Dermis blood vessel endothelial cell (primary cell): ENCODE measurements at regions not wholly inside any gene's neighbourhood (a gene's known extent, or its start where the extent isn't known, plus 50 kb on each side); places are given as distances from the start of the nearest gene placed in this dataset.
"Not testable (repeated sequence)": the region's sequence is repeated elsewhere in the genome, so short reads cannot be mapped to it uniquely, and the experiment has no call there.

ENCODE experiments used
- DNase-seq: peaks from one replicate; pipeline ENCODE4 v3.0.0; 2010

DNA sequence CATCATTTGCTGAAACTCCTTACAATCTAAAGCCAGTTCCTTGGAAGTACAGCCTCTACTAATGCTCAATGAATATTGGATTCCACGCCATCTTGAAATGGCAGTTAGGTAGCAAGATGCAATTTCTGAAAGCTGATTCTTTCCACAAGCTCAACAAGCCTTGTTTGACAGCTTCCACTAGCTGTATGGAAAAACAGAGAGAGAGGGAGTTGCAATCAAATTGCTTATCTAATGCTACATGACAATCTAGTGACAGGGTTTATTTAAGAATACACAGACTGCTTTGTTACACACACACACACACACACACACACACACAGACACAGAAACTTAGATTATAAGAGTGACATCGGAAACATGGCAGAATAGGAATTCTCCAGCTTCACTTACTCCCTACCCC, 288.4 kb upstream of the DEPDC1 start:
- DNase-seq, result no peak

- DNase-seq, result no peak
Observed at GRCh38 chr1:68788762-68789161, 291.9 kb upstream of the DEPDC1 start.

GRCh38 chr1:68791800-68792199, 294.9 kb upstream of the DEPDC1 start:
- no peak for DNase-seq

- DNase-seq, result no peak
Observed at GRCh38 chr1:68795956-68796355, 299.1 kb upstream of the DEPDC1 start.

DNA sequence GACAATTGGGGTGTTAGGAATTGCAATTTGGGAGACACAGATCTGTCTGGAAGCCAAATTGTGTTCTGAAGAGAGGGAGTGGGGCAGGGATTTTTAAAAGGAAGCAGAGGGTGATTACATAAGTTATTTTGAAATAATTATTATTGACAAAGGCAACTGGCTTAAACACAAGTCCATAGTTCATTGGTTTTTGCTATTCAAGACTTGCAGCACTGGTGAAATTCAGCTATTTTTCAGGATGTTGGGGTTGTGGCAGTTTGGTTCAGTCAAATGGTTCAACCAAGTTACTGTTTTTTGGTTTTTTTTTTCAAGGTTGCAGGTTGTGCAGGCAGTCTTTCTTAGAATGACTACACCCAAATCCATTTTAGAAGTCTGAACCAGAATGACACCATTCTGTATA, 300.0 kb upstream of the DEPDC1 start:
- DNase-seq, result no peak

GRCh38 chr1:68798071-68798470, 301.2 kb upstream of the DEPDC1 start:
- no peak for DNase-seq

DNA sequence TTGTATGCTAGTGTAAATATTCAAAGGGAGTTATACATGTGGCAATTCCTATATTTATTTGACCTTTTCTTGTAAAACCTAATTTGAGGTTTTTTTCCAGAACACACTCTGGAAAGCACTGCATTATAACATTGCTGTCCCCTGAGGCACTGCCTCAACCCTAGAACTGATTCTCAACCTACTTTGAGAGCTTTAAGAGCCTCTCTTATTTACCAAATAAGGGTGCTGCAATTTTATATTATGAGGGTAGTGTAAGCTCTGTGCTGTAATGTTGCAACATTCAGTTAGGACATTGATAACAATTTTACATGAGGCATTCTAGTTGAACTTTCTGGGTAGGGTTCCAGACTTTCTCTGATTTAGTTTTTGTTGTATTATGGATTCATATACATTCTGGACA, 302.2 kb upstream of the DEPDC1 start:
- no peak for DNase-seq

GRCh38 chr1:68800182-68800581, 303.3 kb upstream of the DEPDC1 start:
- no peak for DNase-seq

- no peak for DNase-seq
Observed at GRCh38 chr1:68801440-68801839, 304.6 kb upstream of the DEPDC1 start.

- no peak for DNase-seq
Observed at GRCh38 chr1:68805097-68805641, 308.3 kb upstream of the DEPDC1 start.

- DNase-seq, result no peak
Observed at GRCh38 chr1:68808351-68808750, 311.5 kb upstream of the DEPDC1 start.

DNA sequence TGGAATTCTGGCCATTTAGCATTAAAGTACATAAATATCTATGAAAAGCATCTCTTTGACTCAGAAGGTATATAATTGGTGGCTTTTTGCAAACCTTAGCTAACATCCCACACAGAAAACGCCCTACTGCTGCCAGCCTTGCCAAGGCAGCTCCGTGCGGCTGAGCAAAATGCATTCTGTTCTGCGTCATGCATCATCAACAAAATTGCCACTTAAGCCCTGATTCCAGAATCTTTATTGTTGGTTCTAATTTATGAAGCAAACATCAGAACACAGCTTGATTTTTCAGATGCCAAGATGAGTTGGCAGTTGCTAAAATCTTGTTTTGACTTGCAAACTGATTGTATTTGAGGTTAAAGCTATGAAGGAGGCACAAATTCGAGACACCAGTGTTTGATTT, 314.9 kb upstream of the DEPDC1 start:
- DNase-seq, result no peak

GRCh38 chr1:68812333-68812732, 315.5 kb upstream of the DEPDC1 start:
- no peak for DNase-seq

DNA sequence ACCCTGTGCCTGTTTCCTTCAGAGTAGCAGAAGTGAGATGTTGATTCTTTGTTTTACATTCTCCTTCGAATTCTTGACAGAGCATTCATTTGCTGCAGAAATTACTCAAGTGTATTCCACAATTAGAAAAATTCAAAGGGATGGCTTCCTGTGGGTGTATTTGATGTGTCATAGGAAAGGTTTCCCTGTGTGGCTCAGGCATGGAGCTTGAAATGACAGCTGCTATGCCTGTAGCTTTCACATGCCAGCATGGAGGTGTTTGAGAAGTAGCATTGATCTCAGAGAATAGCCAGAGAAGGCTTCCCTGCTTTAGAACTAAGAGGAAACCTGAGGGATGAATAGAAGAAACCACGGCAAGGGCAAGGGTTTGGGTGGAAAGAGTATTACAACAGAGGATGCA, 317.2 kb upstream of the DEPDC1 start:
- DNase-seq, result no peak

GRCh38 chr1:68815632-68816031, 318.8 kb upstream of the DEPDC1 start:
- no peak for DNase-seq

- not testable (repeated sequence) for DNase-seq
Observed at GRCh38 chr1:68817505-68818210, 320.8 kb upstream of the DEPDC1 start.

DNA sequence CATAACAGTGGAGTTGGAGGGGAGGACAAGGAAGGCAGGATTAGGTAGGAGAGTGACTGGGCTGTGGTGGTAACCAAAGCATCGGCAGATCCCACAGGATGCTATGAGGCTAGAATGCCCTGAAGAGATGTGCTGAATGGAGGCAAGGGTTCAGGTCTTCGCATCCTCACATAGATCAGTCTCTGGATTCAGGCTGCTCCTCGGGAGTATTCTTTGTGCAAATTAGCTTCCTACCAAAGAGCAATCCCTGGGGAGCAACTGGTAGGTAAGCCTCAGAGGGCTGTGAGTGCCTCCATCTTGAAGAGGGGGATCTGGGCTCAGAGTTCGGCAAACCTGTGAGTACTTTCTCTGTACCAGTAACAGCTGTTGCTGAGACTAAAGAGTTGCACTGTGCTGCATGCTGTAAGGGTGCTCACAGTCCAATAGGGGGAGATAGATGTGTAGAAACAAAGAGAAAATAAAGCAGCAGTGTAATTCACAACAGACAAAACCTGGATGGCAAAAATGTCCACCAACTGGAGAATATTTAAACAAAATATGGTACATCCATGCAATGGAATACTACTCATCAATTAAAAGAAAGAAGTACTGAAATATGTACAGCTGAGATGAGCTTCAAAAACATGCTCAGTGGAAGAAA, 322.4 kb upstream of the DEPDC1 start:
- DNase-seq, result no peak

DNA sequence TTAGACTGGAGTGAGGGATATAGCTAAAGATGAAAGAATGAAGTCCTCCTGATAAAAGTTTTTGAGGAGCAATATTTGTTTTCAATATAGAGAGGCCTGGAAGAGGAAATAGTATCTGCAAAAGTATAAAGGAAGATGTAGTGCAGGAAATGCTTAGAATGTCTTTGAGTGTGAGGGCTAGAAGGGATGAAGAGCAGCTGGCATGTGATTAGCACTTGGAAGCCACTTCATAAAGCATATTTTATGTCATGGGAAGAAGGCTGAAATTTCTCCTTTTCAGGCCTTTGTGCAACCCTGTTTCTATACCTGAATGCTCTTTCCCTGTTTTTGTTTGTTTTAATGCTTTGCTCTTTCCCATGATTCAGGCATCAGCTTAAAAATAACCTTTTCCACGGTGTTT, 323.3 kb upstream of the DEPDC1 start:
- DNase-seq, result no peak

DNA sequence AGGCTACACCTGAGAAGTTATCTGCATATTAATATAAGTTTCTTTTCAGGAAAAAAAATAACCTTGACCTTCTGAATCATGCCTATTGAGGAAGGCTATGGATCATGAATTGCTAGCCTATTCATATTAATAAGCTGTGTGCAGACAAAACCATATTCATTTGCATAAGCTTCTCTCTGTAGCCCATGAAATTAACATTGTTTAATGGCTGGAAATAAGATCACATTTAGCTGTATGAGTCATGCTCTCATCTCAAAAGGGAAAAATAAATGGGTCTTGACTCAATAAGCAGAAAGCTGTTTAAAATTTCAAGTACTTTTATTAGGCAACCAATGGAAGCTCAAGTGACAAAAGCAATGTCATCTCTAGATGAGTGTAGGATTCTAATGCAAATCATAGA, 330.0 kb upstream of the DEPDC1 start:
- no peak for DNase-seq

GRCh38 chr1:68827261-68827660, 330.4 kb upstream of the DEPDC1 start:
- no peak for DNase-seq

DNA sequence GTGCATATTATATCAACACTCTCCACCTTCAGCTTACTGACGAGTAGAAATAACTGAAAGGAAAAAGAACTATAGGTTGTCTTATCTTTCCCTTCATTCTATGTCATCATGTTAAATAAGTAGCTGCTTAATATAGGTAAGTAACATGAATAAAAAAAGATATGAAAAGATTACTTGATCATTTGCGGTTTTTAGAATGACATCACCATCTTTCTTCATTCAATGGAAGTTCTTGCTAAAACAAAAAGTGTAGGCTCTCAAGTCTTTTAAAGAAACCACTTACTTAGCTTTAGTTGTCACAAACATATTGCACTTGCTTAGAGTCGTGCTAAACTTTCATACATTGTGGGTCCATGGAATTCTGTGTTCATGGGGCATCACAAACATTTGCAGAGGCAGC, 331.1 kb upstream of the DEPDC1 start:
- no peak for DNase-seq

- DNase-seq, result no peak
Observed at GRCh38 chr1:68831281-68831680, 334.4 kb upstream of the DEPDC1 start.

DNA sequence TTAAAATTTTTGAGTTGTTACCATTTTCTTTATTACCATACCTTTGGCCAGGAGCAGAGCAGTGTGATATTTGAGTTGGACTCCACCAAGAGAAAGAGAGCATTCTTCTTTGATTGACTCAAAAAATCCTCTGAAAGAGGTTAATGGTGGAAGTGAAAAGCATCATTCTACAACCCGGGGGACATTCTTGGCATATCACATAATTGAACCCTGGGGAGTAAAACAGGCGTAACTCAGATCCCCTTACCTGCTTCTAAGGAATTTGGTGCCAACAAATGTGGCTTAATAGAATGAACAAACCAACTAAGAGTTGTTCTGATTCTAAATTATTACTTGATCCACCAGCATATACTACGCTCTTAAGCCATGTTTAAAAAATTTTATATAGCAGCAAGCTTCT, 351.1 kb upstream of the DEPDC1 start:
- DNase-seq, result no peak

- no peak for DNase-seq
Observed at GRCh38 chr1:68868606-68869005, 371.7 kb upstream of the DEPDC1 start.

- no peak for DNase-seq
Observed at GRCh38 chr1:68873144-68873543, 376.3 kb upstream of the DEPDC1 start.
